ENCODE measurements at regions not wholly inside any gene's neighbourhood (a gene's known extent, or its start where the extent isn't known, plus 50 kb on each side); places are given as distances from the start of the nearest gene placed in this dataset.

- TF ChIP-seq CTCF (conservative IDR thresholded peaks at IDR 0.05; ENCODE audit: low read depth), result peak; percentile 48
- DNase-seq (ENCODE audit: low spot score), result peak; percentile 62
- ChIA-PET POLR2A (ENCODE audit: low non-redundant PET) (no interaction called here), CTCF (interaction anchor here (0.8 to 1.1 kb wide), 3 partner anchors 21 to 51 kb away, joined by 3 to 6 read pairs (median 3); partner anchors contain the start of gene LRIG2)
- H3K27ac ChIP-seq, result peak overlapping the region; percentile 92
Measured at GRCh38 chr1:113021430-113022085, 51.4 kb upstream of the LRIG2 start.
